IPS-18c (cell line): ENCODE measurements at regions not wholly inside any gene's neighbourhood (a gene's known extent, or its start where the extent isn't known, plus 50 kb on each side); places are given as distances from the start of the nearest gene placed in this dataset.

Experiments
- H3K4me3 ChIP-seq: 2 replicates; pipeline ENCODE4 v1.7.0; 2013; ENCODE audit warnings: low read depth, mild to moderate bottlenecking, low read length, moderate library complexity; ENCODE audit not compliant: insufficient read depth
- H3K9me3 ChIP-seq: one replicate; pipeline ENCODE4 v1.6.1; 2013; ENCODE audit warnings: mild to moderate bottlenecking, low read length, moderate library complexity; ENCODE audit not compliant: control insufficient read depth, insufficient read depth

- Histone ChIP-seq H3K4me3 (no peak overlapping the region; the same call in 1 of the 2 replicates), H3K9me3 (peaks cover 7% of the 10 kb centered on the region)
Measured at GRCh38 chr18:10233082-10233875, 221.2 kb upstream of the APCDD1 start.

- Histone ChIP-seq H3K4me3 (no peak overlapping the region), H3K9me3 (peaks cover 7% of the 10 kb centered on the region)
Measured at GRCh38 chr18:10234281-10234680, 220.2 kb upstream of the APCDD1 start.

- H3K9me3 ChIP-seq: peaks cover 3% of the 10 kb centered on the region
- H3K4me3 ChIP-seq: no peak overlapping the region
Measured at GRCh38 chr18:10234912-10235660, 219.3 kb upstream of the APCDD1 start.

- H3K4me3 ChIP-seq: no peak overlapping the region
- H3K9me3 ChIP-seq: peaks cover 3% of the 10 kb centered on the region
Measured at GRCh38 chr18:10235661-10235952, 218.8 kb upstream of the APCDD1 start.

- Histone ChIP-seq H3K4me3 (no peak overlapping the region), H3K9me3 (peaks cover 3% of the 10 kb centered on the region)
Measured at GRCh38 chr18:10239103-10239502, 215.3 kb upstream of the APCDD1 start.

- Histone ChIP-seq H3K4me3 (no peak overlapping the region), H3K9me3 (peaks cover 3% of the 10 kb centered on the region)
Measured at GRCh38 chr18:10239991-10240634, 214.3 kb upstream of the APCDD1 start.

GRCh38 chr18:10240973-10241372 lies 213.5 kb upstream of the APCDD1 start:
- Histone ChIP-seq H3K9me3 (peaks cover 3% of the 10 kb centered on the region), H3K4me3 (no peak overlapping the region)

GRCh38 chr18:10241579-10241978 lies 212.9 kb upstream of the APCDD1 start:
- H3K4me3 ChIP-seq: no peak overlapping the region

GRCh38 chr18:10242936-10243680 lies 211.3 kb upstream of the APCDD1 start:
- Histone ChIP-seq H3K9me3 (peaks cover under 1% of the 10 kb centered on the region), H3K4me3 (no peak overlapping the region)

More at GRCh38 chr18:10241579-10241978, 212.9 kb upstream of the APCDD1 start:
- H3K9me3 ChIP-seq: peaks cover 3% of the 10 kb centered on the region

- Histone ChIP-seq H3K4me3 (no peak overlapping the region), H3K9me3 (no peaks in the 10 kb centered on the region)
Measured at GRCh38 chr18:10244341-10244740, 210.1 kb upstream of the APCDD1 start.

GRCh38 chr18:10245031-10245845 lies 209.2 kb upstream of the APCDD1 start:
- no peaks in the 10 kb centered on the region for H3K9me3 ChIP-seq
- no peak overlapping the region for H3K4me3 ChIP-seq

GRCh38 chr18:10245846-10246175 lies 208.6 kb upstream of the APCDD1 start:
- no peak overlapping the region for H3K4me3 ChIP-seq
- H3K9me3 ChIP-seq: no peaks in the 10 kb centered on the region

GRCh38 chr18:10247021-10247741 lies 207.3 kb upstream of the APCDD1 start:
- Histone ChIP-seq H3K4me3 (no peak overlapping the region), H3K9me3 (no peaks in the 10 kb centered on the region)

GRCh38 chr18:10247742-10248082 lies 206.7 kb upstream of the APCDD1 start:
- no peak overlapping the region for H3K4me3 ChIP-seq
- H3K9me3 ChIP-seq: no peaks in the 10 kb centered on the region

GRCh38 chr18:10248738-10249137 lies 205.7 kb upstream of the APCDD1 start:
- H3K4me3 ChIP-seq: no peak overlapping the region
- H3K9me3 ChIP-seq: no peaks in the 10 kb centered on the region

- Histone ChIP-seq H3K9me3 (no peaks in the 10 kb centered on the region), H3K4me3 (no peak overlapping the region)
Measured at GRCh38 chr18:10249270-10249669, 205.2 kb upstream of the APCDD1 start.
